NB4 (cell line): ENCODE measurements at regions not wholly inside any gene's neighbourhood (a gene's known extent, or its start where the extent isn't known, plus 50 kb on each side); places are given as distances from the start of the nearest gene placed in this dataset.

Experiments used
- MYC ChIP-seq: IDR thresholded peaks from 2 replicates; pipeline ENCODE4 v1.6.1; 2011; ENCODE audit warnings: low read depth, low read length
- POLR2A ChIP-seq: IDR thresholded peaks from 2 replicates; pipeline ENCODE4 v1.6.1; 2011; ENCODE audit warnings: mild to moderate bottlenecking; ENCODE audit not compliant: insufficient read length; ENCODE audit errors: extremely low read depth
- TF ChIP-seq, protein P1 (sequence below): IDR thresholded peaks from one replicate; pipeline ENCODE4 v1.5.1; 2012; ENCODE audit warnings: low read depth, low read length
- TF ChIP-seq, protein P2 (sequence below): IDR thresholded peaks from 2 replicates; pipeline ENCODE4 v1.6.1; 2011; ENCODE audit warnings: low read depth, low read length

DNA sequence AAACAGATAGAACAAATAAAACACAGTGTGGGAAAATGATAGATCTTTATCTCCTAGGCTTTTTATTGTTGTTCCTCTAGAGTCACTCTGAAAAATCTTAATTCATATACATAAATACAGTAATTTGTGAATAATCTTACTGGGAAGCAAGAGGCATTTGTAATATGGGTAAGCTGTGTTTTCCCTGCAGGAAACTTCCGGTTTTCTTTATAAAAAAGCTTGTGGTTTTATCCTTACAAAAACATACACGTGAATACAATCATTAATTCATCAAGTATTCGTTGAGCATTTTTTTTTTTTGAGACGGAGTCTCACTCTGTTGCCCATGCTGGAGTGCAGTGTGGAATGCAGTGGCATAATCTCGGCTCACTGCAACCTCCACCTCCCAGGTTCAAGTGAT, 1312.8 kb upstream of the ZEB2 start:
- TF ChIP-seq, protein P1, sequence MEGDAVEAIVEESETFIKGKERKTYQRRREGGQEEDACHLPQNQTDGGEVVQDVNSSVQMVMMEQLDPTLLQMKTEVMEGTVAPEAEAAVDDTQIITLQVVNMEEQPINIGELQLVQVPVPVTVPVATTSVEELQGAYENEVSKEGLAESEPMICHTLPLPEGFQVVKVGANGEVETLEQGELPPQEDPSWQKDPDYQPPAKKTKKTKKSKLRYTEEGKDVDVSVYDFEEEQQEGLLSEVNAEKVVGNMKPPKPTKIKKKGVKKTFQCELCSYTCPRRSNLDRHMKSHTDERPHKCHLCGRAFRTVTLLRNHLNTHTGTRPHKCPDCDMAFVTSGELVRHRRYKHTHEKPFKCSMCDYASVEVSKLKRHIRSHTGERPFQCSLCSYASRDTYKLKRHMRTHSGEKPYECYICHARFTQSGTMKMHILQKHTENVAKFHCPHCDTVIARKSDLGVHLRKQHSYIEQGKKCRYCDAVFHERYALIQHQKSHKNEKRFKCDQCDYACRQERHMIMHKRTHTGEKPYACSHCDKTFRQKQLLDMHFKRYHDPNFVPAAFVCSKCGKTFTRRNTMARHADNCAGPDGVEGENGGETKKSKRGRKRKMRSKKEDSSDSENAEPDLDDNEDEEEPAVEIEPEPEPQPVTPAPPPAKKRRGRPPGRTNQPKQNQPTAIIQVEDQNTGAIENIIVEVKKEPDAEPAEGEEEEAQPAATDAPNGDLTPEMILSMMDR: no peak
- TF ChIP-seq, protein P2, sequence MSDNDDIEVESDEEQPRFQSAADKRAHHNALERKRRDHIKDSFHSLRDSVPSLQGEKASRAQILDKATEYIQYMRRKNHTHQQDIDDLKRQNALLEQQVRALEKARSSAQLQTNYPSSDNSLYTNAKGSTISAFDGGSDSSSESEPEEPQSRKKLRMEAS: no peak
- TF ChIP-seq POLR2A (no peak), MYC (no peak)
